ENCODE measurements at regions not wholly inside any gene's neighbourhood (a gene's known extent, or its start where the extent isn't known, plus 50 kb on each side); places are given as distances from the start of the nearest gene placed in this dataset.
A peak's percentile ranks its signal among the peaks of the same experiment; 100 is the strongest.

- no peak for TF ChIP-seq POLR2A (IDR thresholded peaks at IDR 0.05; ENCODE audit: low read depth, low read length)
- TF ChIP-seq, protein P1, sequence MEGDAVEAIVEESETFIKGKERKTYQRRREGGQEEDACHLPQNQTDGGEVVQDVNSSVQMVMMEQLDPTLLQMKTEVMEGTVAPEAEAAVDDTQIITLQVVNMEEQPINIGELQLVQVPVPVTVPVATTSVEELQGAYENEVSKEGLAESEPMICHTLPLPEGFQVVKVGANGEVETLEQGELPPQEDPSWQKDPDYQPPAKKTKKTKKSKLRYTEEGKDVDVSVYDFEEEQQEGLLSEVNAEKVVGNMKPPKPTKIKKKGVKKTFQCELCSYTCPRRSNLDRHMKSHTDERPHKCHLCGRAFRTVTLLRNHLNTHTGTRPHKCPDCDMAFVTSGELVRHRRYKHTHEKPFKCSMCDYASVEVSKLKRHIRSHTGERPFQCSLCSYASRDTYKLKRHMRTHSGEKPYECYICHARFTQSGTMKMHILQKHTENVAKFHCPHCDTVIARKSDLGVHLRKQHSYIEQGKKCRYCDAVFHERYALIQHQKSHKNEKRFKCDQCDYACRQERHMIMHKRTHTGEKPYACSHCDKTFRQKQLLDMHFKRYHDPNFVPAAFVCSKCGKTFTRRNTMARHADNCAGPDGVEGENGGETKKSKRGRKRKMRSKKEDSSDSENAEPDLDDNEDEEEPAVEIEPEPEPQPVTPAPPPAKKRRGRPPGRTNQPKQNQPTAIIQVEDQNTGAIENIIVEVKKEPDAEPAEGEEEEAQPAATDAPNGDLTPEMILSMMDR (IDR thresholded peaks at IDR 0.05; ENCODE audit: extremely low read depth in 1 of 2, insufficient read depth in 1 of 2, low read depth in 1 of 2, low read length in 2 of 2), result no peak
- TF ChIP-seq POLR2AphosphoS5 (IDR thresholded peaks at IDR 0.05; ENCODE audit: insufficient read depth, low read depth, low read length), result no peak
- TF ChIP-seq, protein P2, sequence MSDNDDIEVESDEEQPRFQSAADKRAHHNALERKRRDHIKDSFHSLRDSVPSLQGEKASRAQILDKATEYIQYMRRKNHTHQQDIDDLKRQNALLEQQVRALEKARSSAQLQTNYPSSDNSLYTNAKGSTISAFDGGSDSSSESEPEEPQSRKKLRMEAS (IDR thresholded peaks at IDR 0.05; ENCODE audit: insufficient read depth, insufficient read length), result no peak
- peak; percentile 11 for TF ChIP-seq JUN (IDR thresholded peaks at IDR 0.05; ENCODE audit: borderline replicate concordance, insufficient read depth, insufficient read length, low read depth)
- no peak for TF ChIP-seq MYC (IDR thresholded peaks at IDR 0.05; ENCODE audit: low read depth, low read length)
- TF ChIP-seq EZH2 (IDR thresholded peaks at IDR 0.05; ENCODE audit: borderline replicate concordance, low read depth, low read length, severe bottlenecking), result no peak
- no peak for TF ChIP-seq FOS (IDR thresholded peaks at IDR 0.05; ENCODE audit: borderline replicate concordance, insufficient read depth, low read length)
- no peak for TF ChIP-seq GATA2 (IDR thresholded peaks at IDR 0.05; ENCODE audit: insufficient read depth, insufficient read length, low read depth, low read length)
Observed at GRCh38 chr2:100744589-100744988, 75.3 kb upstream of the NPAS2 start.
